GM12874 (cell line): ENCODE measurements at regions not wholly inside any gene's neighbourhood (a gene's known extent, or its start where the extent isn't known, plus 50 kb on each side); places are given as distances from the start of the nearest gene placed in this dataset.

Experiments used
- TF ChIP-seq, protein P1 (sequence below): IDR thresholded peaks from 2 replicates; pipeline ENCODE4 v1.5.1; 2011; ENCODE audit warnings: low read depth, mild to moderate bottlenecking, control low read depth, low read length, moderate library complexity; ENCODE audit not compliant: insufficient read depth

DNA sequence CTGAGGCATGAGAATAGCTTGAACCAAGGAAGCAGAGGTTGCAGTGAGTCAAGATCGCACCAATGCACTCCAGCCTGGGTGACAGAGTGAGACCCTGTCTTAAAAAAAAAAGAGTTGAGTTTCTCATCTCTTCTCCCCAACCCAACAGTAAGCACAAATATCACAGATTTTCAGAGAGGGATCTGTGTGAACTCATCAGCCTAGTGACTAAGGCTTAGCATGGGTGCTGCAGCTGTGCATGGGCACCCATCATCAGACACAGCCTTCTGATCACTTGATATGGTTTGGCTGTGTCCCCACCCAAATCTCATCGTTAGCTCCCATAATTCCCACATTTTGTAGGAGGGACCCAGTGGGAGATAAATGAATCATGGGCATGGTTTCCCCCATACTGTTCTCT is 298.9 kb downstream of the PCNX1 start:
- TF ChIP-seq, protein P1, sequence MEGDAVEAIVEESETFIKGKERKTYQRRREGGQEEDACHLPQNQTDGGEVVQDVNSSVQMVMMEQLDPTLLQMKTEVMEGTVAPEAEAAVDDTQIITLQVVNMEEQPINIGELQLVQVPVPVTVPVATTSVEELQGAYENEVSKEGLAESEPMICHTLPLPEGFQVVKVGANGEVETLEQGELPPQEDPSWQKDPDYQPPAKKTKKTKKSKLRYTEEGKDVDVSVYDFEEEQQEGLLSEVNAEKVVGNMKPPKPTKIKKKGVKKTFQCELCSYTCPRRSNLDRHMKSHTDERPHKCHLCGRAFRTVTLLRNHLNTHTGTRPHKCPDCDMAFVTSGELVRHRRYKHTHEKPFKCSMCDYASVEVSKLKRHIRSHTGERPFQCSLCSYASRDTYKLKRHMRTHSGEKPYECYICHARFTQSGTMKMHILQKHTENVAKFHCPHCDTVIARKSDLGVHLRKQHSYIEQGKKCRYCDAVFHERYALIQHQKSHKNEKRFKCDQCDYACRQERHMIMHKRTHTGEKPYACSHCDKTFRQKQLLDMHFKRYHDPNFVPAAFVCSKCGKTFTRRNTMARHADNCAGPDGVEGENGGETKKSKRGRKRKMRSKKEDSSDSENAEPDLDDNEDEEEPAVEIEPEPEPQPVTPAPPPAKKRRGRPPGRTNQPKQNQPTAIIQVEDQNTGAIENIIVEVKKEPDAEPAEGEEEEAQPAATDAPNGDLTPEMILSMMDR = no peak

DNA sequence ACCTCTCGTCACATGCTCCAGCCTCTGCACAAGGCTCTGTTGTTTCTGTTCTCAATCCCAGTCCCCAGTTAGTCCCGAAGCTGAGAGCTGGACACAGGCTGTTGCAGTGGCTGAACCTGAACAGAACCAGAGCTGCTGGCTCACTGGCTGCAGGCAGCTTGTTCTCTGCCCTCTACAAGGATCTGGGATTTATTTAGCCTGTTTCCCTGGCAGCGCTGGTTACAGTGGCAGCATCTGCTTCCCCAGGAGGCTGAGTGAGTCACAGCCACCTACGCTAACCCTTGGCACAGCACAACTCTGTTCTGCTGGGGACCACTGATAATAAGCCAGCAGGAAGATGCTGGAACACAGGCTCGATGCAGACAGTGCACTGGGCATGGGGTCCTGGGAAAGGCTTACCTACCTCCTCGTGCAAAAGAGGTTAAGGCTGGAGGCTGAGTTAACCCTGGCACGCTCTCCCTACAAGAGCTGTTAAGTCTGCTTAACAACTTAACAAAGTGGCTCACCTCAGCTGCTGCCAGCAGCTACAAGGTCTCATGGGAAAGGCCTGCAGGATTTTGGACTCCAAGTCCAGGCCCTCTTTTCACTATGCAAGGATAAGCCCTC is 299.6 kb downstream of the PCNX1 start:
- TF ChIP-seq, protein P1 = no peak

DNA sequence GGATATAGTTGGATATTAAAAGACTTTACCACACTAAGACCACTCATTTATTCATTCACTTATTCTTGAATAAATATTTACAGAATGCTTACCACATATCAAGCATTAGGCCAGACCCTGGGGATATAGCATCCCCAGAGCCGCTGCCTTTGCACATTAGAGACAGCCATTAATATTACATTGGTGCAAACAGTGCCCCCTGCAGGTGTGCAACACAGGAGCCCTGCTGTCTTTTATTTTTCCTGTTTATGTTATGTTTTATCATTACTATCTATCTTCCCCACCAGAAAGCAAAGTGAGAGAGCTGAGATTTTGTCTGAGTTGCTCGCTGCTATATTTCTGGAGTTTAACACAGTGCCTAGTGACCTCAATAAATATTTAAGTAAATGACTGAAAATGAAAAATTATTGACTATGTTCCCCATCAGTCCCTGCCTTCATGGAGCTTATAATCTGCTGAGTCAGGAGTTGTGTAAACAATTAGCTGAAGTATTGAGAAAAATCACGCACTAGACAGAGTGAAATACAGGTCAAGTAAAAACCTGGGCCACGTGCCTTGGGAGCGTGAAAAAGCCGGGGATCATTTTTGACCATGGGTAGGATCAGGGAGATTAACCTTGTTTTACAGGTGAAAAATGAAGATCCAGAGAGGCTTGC is 301.6 kb downstream of the PCNX1 start:
- TF ChIP-seq, protein P1 = no peak

DNA sequence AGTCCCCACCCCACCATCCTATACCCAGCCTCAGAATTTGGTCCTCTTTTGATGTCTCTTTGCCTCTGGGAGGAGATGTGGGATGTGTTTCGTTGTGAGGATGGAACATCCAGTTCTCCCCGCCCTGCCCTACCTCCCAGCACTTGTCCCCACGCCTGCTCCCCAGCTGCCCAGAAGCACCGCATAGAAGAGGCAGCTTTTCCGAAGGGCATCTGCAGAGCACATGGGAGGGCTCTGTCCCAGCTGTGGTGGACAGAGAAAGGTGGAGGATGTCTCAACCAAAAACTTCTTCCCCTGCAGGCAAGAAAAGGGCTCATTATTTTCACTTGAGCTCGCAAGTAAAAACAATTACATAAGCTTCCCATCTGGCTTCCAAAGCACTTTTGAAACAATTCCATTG is 302.6 kb downstream of the PCNX1 start:
- TF ChIP-seq, protein P1 = no peak

DNA sequence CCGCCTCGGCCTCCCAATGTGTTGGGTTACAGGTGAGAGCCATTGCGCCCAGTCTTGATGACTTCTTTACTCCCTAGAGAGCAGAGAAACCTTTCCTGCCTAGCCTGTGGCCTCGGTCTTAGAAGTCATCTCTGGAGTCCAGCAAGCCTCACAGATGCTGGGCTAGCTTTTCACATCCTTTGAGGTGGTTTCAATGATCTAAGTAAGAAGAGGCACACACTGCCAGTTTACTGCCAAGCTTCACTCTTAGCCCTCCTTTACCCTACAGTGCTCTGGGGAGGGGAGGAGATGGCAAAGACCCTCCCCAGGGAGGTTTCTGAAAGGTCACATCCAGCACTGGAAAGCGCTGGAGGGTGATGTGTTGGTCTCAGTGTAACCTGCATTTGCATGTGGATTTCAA is 304.8 kb downstream of the PCNX1 start:
- TF ChIP-seq, protein P1 = no peak

DNA sequence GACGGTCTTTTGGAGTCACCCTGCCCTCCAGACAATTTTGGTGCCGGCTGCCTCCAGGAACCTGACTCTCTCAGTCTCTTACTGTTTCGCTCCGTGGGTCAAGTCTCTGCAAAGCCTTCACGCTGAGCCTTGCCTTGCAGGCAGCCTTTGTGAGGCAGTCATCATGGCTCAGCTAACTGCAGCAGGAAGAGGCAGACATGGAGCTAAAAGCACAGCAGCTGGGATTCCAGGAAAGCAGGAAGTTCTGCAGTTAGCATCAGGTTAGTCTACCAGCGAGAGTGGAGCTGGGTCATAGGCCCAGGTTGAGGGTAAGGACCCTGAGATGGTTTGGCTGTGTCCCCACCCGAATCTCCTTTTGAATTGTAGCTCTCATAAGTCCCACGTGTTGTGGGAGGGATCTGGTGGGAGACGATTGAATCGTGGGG is 305.4 kb downstream of the PCNX1 start:
- TF ChIP-seq, protein P1 = no peak

DNA sequence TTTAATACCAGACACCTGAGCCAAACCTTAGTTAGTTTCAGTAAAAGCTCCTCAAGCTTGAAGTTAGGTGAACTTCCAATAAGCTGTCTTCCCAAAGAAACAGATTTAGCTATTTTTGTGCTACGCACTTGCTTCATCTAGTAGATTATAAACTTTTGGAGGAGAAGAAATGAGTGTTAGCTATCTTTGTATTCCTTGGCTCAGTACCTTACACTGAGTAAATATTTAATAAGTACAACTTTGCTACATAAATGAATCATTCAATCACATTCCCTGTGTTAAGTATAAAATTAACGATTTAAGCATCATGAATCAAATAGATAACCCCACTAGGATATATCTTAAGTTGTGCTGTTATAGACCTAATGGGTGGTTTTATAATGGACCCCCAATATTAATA is 307.0 kb downstream of the PCNX1 start:
- TF ChIP-seq, protein P1 = no peak

DNA sequence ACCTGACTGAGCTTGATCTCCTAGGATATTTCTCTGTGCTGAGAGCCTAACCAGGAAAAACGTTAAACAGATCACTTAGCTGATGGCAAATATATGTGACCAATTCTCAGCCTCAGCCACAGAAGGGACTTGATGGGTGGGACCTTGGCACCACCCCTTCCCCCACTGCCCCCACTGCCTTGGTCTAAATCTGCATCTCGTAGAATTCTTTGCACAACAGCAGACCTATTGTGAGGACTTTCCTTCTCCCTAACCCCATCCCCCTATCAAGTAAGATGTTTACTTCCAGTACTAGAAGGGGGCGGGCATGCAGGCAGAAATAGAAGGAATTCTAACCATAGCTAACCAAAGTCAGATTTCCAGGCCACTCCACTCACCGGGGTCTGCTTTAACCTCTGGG is 313.2 kb downstream of the PCNX1 start:
- TF ChIP-seq, protein P1 = no peak
